ENCODE measurements at regions not wholly inside any gene's neighbourhood (a gene's known extent, or its start where the extent isn't known, plus 50 kb on each side); places are given as distances from the start of the nearest gene placed in this dataset.

- TF ChIP-seq EZH2 (IDR thresholded peaks at IDR 0.05; ENCODE audit: low read length) (no peak), CTCF (optimal IDR thresholded peaks at IDR 0.05 in 1 of 3, IDR thresholded peaks at IDR 0.05 in 1 of 3, conservative IDR thresholded peaks at IDR 0.05 in 1 of 3; ENCODE audit: extremely low read depth in 1 of 3, insufficient read depth in 2 of 3, low read length in 3 of 3) (no peak)
These were observed 125.6 kb upstream of the TARS1 start for GRCh38 chr5:33315189-33315588.
